ENCODE measurements at regions not wholly inside any gene's neighbourhood (a gene's known extent, or its start where the extent isn't known, plus 50 kb on each side); places are given as distances from the start of the nearest gene placed in this dataset.

DNA sequence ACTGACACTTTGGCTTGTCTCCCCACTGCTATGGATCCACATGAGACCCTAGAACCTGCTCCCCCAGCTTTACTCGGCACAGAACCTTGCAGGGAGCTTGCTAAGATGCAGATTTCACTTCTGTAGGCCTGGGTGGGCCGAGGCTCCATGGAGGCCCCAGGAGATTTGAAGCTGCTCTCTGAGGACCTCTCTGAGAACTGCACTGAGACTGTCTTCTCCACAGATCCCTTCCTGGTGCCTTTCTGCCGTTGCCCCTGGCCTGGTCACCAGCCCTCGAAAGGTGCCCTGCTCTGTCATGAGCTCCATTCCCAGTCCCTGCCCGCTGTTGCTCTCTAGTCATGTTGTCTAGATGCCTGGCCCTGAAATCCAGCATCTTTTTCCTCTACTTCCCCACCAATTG lies 588.4 kb downstream of the AJAP1 start:
- TF ChIP-seq TAF1 (IDR thresholded peaks at IDR 0.05; ENCODE audit: low read depth), result no peak
- TF ChIP-seq EP300 (conservative IDR thresholded peaks at IDR 0.05; ENCODE audit: poor library complexity, severe bottlenecking), result no peak
- no peak for TF ChIP-seq EZH2 (IDR thresholded peaks at IDR 0.05; ENCODE audit: borderline replicate concordance, insufficient read depth, low read length, poor library complexity, severe bottlenecking)
- no peak for TF ChIP-seq POLR2AphosphoS5 (IDR thresholded peaks at IDR 0.05)
- no peak for TF ChIP-seq SMC3 (conservative IDR thresholded peaks at IDR 0.05; ENCODE audit: poor library complexity)
- TF ChIP-seq, protein P1, sequence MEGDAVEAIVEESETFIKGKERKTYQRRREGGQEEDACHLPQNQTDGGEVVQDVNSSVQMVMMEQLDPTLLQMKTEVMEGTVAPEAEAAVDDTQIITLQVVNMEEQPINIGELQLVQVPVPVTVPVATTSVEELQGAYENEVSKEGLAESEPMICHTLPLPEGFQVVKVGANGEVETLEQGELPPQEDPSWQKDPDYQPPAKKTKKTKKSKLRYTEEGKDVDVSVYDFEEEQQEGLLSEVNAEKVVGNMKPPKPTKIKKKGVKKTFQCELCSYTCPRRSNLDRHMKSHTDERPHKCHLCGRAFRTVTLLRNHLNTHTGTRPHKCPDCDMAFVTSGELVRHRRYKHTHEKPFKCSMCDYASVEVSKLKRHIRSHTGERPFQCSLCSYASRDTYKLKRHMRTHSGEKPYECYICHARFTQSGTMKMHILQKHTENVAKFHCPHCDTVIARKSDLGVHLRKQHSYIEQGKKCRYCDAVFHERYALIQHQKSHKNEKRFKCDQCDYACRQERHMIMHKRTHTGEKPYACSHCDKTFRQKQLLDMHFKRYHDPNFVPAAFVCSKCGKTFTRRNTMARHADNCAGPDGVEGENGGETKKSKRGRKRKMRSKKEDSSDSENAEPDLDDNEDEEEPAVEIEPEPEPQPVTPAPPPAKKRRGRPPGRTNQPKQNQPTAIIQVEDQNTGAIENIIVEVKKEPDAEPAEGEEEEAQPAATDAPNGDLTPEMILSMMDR (IDR thresholded peaks at IDR 0.05; ENCODE audit: poor library complexity, severe bottlenecking), result no peak
- no peak for TF ChIP-seq REST (IDR thresholded peaks at IDR 0.05; ENCODE audit: borderline replicate concordance)
- TF ChIP-seq MXI1 (conservative IDR thresholded peaks at IDR 0.05; ENCODE audit: poor library complexity, severe bottlenecking), result no peak
- no peak for TF ChIP-seq RAD21 (conservative IDR thresholded peaks at IDR 0.05)

DNA sequence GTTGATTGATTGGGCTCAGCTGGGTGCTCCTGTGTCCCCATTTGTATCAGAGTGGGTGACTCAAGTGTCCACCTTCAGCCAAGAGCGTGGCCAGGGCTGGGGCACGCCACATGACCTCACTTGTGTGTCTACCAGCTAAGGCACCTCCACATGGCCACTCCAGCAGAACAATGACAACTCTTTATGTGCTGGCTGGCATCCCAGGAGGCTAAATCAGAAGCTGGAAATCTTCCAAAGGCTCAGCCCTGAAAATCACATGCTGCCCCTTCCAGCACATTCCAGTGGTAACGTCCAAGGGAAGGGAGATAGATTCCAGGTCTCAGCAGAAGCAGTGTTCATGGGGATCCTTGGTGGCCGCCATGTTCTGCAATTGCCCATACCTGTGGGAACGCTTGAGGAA lies 585.5 kb downstream of the AJAP1 start:
- Histone ChIP-seq H3K27me3 (ENCODE audit: insufficient read depth, low read depth, low read length) (no peaks in the 10 kb centered on the region), H3F3A (ENCODE audit: insufficient read depth, low read length, poor library complexity, severe bottlenecking) (no peaks in the 10 kb centered on the region), H3K4me2 (ENCODE audit: low read length) (no peak overlapping the region), H3K4me3 (ENCODE audit: low read length) (no peak overlapping the region), H3K27ac (ENCODE audit: low read length) (no peak overlapping the region), H3K36me3 (ENCODE audit: insufficient read depth, low read length) (no peaks in the 10 kb centered on the region), H3K9me3 (ENCODE audit: low read length) (no peaks in the 10 kb centered on the region), H3K79me2 (replicated peaks; ENCODE audit: insufficient read depth, low read length) (no peaks in the 10 kb centered on the region), H2AFZ (ENCODE audit: low read depth, low read length) (no peak overlapping the region), H3K9me2 (ENCODE audit: insufficient read depth, low read length) (no peaks in the 10 kb centered on the region), H4K20me1 (ENCODE audit: insufficient read depth) (no peaks in the 10 kb centered on the region), H3K9ac (ENCODE audit: low read length) (no peak overlapping the region)
- TF ChIP-seq TAF1 (IDR thresholded peaks at IDR 0.05; ENCODE audit: low read depth) (no peak), EZH2 (IDR thresholded peaks at IDR 0.05; ENCODE audit: borderline replicate concordance, insufficient read depth, low read length, poor library complexity, severe bottlenecking) (no peak), SMC3 (conservative IDR thresholded peaks at IDR 0.05; ENCODE audit: poor library complexity) (no peak), REST (IDR thresholded peaks at IDR 0.05; ENCODE audit: borderline replicate concordance) (no peak), MXI1 (conservative IDR thresholded peaks at IDR 0.05; ENCODE audit: poor library complexity, severe bottlenecking) (no peak), EP300 (conservative IDR thresholded peaks at IDR 0.05; ENCODE audit: poor library complexity, severe bottlenecking) (no peak), POLR2AphosphoS5 (IDR thresholded peaks at IDR 0.05) (no peak), RAD21 (conservative IDR thresholded peaks at IDR 0.05) (no peak)
- TF ChIP-seq, protein P1 (IDR thresholded peaks at IDR 0.05; ENCODE audit: poor library complexity, severe bottlenecking), result no peak

More for the DNA sequence above, 588.4 kb downstream of the AJAP1 start:
- no peaks in the 10 kb centered on the region for H3K36me3 ChIP-seq (ENCODE audit: insufficient read depth, low read length)
- H3K4me2 ChIP-seq (ENCODE audit: low read length), result no peak overlapping the region
- H2AFZ ChIP-seq (ENCODE audit: low read depth, low read length), result no peak overlapping the region
- no peaks in the 10 kb centered on the region for H3K9me2 ChIP-seq (ENCODE audit: insufficient read depth, low read length)
- H3K27ac ChIP-seq (ENCODE audit: low read length), result no peak overlapping the region
- no peak overlapping the region for H3K9ac ChIP-seq (ENCODE audit: low read length)
- no peaks in the 10 kb centered on the region for H4K20me1 ChIP-seq (ENCODE audit: insufficient read depth)
- H3K79me2 ChIP-seq (replicated peaks; ENCODE audit: insufficient read depth, low read length), result no peaks in the 10 kb centered on the region
- no peaks in the 10 kb centered on the region for H3K27me3 ChIP-seq (ENCODE audit: insufficient read depth, low read depth, low read length)
- H3K4me3 ChIP-seq (ENCODE audit: low read length), result no peak overlapping the region
- no peaks in the 10 kb centered on the region for H3K9me3 ChIP-seq (ENCODE audit: low read length)
- H3F3A ChIP-seq (ENCODE audit: insufficient read depth, low read length, poor library complexity, severe bottlenecking), result no peaks in the 10 kb centered on the region
